Tibial nerve (tissue), 4 donors: ENCODE measurements at regions not wholly inside any gene's neighbourhood (a gene's known extent, or its start where the extent isn't known, plus 50 kb on each side); places are given as distances from the start of the nearest gene placed in this dataset.

Experiments
- DNase-seq, 2 donors: peaks; one replicate each; pipeline ENCODE4 v3.0.0-alpha.2; 2019; ENCODE audit warnings: low spot score in 2 of 2
- H3K27ac ChIP-seq, 4 donors: fragments of 200-600 bp; sonication (generic) in 3 of 4; one replicate each; pipeline ENCODE4 v1.5.1; 2017 to 2019; ENCODE audit warnings: mild to moderate bottlenecking in 1 of 4
- H3K27me3 ChIP-seq, 2 donors: fragments of 200-600 bp; sonication (generic) in 1 of 2; one replicate each; pipeline versions ENCODE4 v1.5.1 to v1.6.0; 2017 to 2019
- H3K36me3 ChIP-seq, 3 donors: fragments of 200-600 bp; sonication (generic); one replicate each; pipeline ENCODE4 v1.5.1; 2018 to 2019
- H3K4me1 ChIP-seq, 4 donors: fragments of 200-600 bp; sonication (generic) in 3 of 4; one replicate each; pipeline ENCODE4 v1.5.1; 2017 to 2019
- H3K4me3 ChIP-seq, 4 donors: fragments of 200-600 bp; sonication (generic) in 3 of 4; one replicate each; pipeline ENCODE4 v1.5.1; 2017 to 2019; ENCODE audit warnings: mild to moderate bottlenecking in 1 of 4, moderate library complexity in 1 of 4
- H3K9me3 ChIP-seq, 4 donors: fragments of 200-600 bp; sonication (generic) in 3 of 4; one replicate each; pipeline ENCODE4 v1.5.1; 2017 to 2019
- EP300 ChIP-seq, 2 donors: sonication (generic); formaldehyde crosslinking; IDR thresholded peaks; one replicate each; pipeline ENCODE4 v1.6.1; 2017; ENCODE audit warnings: antibody characterized with exemption in 2 of 2, mild to moderate bottlenecking in 1 of 2
- POLR2A ChIP-seq, 2 donors: fragments of 450-650 bp; IDR thresholded peaks; one replicate each; pipeline ENCODE4 v1.6.1; 2017; ENCODE audit warnings: antibody characterized with exemption in 2 of 2, mild to moderate bottlenecking in 2 of 2, moderate library complexity in 2 of 2
- WGBS, 2 donors: methylation state at CpG; one replicate each; pipeline ENCODE4 v1.1.5; 2018; 5-methylcytosine and 5-hydroxymethylcytosine counted together
- TF ChIP-seq, protein P1 (sequence below), 5 experiments: fragments of 200-600 bp in 3 of 5; fragments of 450-650 bp in 2 of 5; sonication (generic) in 3 of 5; IDR thresholded peaks; one replicate each; pipeline ENCODE4 v1.5.1; 2016 to 2019; ENCODE audit warnings: antibody characterized with exemption in 5 of 5, mild to moderate bottlenecking in 3 of 5, moderate library complexity in 2 of 5

DNA sequence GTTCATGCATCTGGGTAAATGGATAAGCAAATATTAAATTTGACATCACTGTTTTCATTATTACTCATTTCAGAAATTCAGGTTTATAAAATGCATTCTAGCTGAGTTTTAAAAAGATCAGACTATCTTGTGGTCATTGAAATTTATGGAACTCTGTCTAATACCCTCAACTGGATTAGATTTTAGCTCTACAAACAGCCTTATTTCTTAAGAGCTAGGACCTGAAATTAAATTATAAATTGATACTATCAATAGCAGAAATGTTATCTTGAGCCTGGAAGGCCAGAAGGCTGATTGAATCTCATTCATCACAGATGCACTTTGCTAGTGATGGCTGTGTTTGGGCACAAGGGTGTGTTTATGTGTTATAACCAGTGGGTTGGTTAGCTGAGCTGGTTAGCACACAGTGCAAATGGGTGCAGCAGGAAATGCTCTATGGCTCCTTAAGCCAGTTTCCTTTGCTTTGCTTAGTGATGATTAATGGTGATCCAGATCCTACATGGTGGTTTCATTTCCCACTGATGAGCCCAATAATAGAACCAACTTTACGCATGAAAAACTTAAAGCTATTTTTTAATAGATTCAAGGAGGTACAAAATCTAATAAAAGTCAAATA is 310.8 kb upstream of the KLF12 start:
- Histone ChIP-seq H3K9me3 (peaks cover 0 to 5% (median 2%) of the 10 kb centered on the region in 4 donors), H3K27me3 (no peaks in the 10 kb centered on the region), H3K27ac (no peak overlapping the region), H3K4me1 (peaks cover 0 to 5% (median 0%) of the 10 kb centered on the region in 4 donors), H3K36me3 (no peaks in the 10 kb centered on the region), H3K4me3 (no peak overlapping the region)
- 92 to 94% methylated on average over 1 of the region's 1 CpG for WGBS, 2 donors
- no peak for TF ChIP-seq POLR2A (IDR thresholded peaks at IDR 0.05)
- TF ChIP-seq, protein P1, sequence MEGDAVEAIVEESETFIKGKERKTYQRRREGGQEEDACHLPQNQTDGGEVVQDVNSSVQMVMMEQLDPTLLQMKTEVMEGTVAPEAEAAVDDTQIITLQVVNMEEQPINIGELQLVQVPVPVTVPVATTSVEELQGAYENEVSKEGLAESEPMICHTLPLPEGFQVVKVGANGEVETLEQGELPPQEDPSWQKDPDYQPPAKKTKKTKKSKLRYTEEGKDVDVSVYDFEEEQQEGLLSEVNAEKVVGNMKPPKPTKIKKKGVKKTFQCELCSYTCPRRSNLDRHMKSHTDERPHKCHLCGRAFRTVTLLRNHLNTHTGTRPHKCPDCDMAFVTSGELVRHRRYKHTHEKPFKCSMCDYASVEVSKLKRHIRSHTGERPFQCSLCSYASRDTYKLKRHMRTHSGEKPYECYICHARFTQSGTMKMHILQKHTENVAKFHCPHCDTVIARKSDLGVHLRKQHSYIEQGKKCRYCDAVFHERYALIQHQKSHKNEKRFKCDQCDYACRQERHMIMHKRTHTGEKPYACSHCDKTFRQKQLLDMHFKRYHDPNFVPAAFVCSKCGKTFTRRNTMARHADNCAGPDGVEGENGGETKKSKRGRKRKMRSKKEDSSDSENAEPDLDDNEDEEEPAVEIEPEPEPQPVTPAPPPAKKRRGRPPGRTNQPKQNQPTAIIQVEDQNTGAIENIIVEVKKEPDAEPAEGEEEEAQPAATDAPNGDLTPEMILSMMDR (IDR thresholded peaks at IDR 0.05): no peak
- TF ChIP-seq EP300 (IDR thresholded peaks at IDR 0.05): no peak
- DNase-seq: no peak

DNA sequence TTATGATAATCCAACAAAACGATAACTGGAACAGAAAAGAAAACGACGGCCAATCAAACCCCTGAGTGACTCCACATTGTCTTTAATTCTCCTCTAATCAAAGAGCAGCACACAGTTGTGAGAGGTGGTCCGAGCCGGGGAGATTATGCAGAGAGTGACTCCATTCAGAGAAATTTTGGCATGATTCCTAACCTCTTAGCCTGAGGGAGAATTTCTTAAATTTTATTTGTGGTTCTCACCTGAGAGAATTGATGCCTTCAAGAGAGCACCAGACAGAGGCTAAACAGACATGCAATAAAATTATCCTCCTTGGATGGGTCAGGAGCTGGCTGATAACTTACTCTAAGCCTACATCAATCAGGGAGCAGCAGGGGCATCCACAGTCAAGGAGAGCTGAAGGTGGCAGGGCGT is 310.0 kb upstream of the KLF12 start:
- no peak for DNase-seq
- Histone ChIP-seq H3K4me1 (peaks cover 0 to 4% (median 0%) of the 10 kb centered on the region in 4 donors), H3K4me3 (no peak overlapping the region), H3K27me3 (no peaks in the 10 kb centered on the region), H3K27ac (no peak overlapping the region), H3K36me3 (no peaks in the 10 kb centered on the region), H3K9me3 (peaks cover 0 to 5% (median 2%) of the 10 kb centered on the region in 4 donors)
- TF ChIP-seq POLR2A (IDR thresholded peaks at IDR 0.05): no peak
- no peak for TF ChIP-seq EP300 (IDR thresholded peaks at IDR 0.05)
- TF ChIP-seq, protein P1 (IDR thresholded peaks at IDR 0.05): no peak
- WGBS, 2 donors: 40 to 47% methylated on average over 6 of the region's 6 CpGs

DNA sequence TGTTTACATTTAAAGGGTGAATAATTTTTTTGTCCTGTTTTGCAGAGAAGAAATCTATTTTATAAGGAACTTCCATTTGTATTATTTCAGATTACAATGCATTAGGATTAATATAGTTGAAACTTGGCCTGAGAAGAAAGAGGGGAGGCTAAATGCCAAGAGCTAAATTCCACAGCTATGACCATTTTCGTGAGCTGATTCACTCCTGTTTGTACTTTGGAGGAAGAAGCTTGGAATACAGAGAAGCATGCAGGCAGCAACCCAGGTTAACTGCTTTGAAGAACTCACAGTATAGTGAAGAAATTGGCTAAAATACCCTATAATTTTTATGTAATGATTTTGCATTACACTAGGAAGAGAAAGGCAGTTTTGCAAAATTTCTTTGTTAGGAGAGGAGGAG is 309.4 kb upstream of the KLF12 start:
- H3K27ac ChIP-seq: no peak overlapping the region
- TF ChIP-seq, protein P1 (IDR thresholded peaks at IDR 0.05): no peak
- TF ChIP-seq POLR2A (IDR thresholded peaks at IDR 0.05) (no peak), EP300 (IDR thresholded peaks at IDR 0.05) (no peak)
- no peak overlapping the region for H3K4me3 ChIP-seq
- no peaks in the 10 kb centered on the region for H3K27me3 ChIP-seq
- DNase-seq: no peak
- H3K36me3 ChIP-seq: no peaks in the 10 kb centered on the region
- 3 to 15% methylated on average over 1 of the region's 1 CpG for WGBS, 2 donors
- peaks cover 0 to 4% (median 0%) of the 10 kb centered on the region in 4 donors for H3K4me1 ChIP-seq
- H3K9me3 ChIP-seq: peaks cover 0 to 5% (median 2%) of the 10 kb centered on the region in 4 donors

DNA sequence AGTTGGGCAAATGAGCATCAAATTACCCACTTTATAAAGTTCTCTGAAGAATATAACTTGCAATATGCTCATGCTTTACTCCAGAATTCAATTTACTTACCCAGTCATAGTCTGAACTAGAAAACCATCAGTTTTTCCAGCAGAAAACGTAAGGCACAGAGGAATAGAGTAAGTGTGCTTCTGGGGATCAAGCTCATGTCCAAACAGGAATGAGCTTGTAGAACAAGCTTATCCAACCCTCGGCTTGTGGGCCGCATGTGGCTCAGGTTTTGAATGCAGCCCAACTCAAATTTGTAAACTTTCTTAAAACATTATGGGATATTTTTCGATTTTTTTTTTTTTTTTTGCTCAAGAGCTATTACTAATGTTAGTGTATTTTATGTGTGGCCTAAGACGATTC is 308.5 kb upstream of the KLF12 start:
- H3K4me3 ChIP-seq: no peak overlapping the region
- no peaks in the 10 kb centered on the region for H3K27me3 ChIP-seq
- H3K4me1 ChIP-seq: peaks cover 0 to 4% (median 0%) of the 10 kb centered on the region in 4 donors
- H3K9me3 ChIP-seq: peaks cover 0 to 5% (median 2%) of the 10 kb centered on the region in 4 donors
- DNase-seq: no peak
- 59 to 68% methylated on average over 5 of the region's 5 CpGs for WGBS, 2 donors
- TF ChIP-seq POLR2A (IDR thresholded peaks at IDR 0.05): no peak
- TF ChIP-seq EP300 (IDR thresholded peaks at IDR 0.05): no peak
- TF ChIP-seq, protein P1 (IDR thresholded peaks at IDR 0.05): no peak
- H3K36me3 ChIP-seq: no peaks in the 10 kb centered on the region
- no peak overlapping the region for H3K27ac ChIP-seq

DNA sequence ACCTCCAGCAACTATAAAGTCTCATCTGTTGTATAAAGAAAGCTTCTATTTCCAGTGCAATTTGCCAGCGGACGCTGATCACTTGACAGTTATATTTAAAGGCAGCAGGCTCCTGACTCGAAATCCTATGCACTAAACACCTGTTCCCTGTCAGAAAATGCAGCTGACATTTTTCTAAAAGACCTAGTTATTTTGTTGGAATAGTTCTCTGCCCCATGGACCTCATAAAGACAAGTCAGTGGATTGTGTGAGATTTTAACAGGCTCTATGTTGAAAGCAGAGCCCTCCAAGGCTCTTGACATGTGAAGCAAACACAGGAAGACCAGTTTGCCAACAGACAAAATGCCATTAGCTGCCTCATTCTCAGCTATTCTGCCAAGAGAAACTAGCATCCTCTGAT is 304.7 kb upstream of the KLF12 start:
- Histone ChIP-seq H3K4me1 (peaks cover 0 to 3% (median 0%) of the 10 kb centered on the region in 4 donors), H3K27me3 (no peaks in the 10 kb centered on the region), H3K4me3 (no peak overlapping the region), H3K36me3 (no peaks in the 10 kb centered on the region), H3K9me3 (peaks cover 0 to 5% (median 2%) of the 10 kb centered on the region in 4 donors), H3K27ac (no peak overlapping the region)
- TF ChIP-seq POLR2A (IDR thresholded peaks at IDR 0.05): no peak
- TF ChIP-seq, protein P1 (IDR thresholded peaks at IDR 0.05): no peak
- no peak for TF ChIP-seq EP300 (IDR thresholded peaks at IDR 0.05)
- DNase-seq: no peak
- 72 to 74% methylated on average over 3 of the region's 3 CpGs for WGBS, 2 donors
